WERI-Rb-1 (cell line): ENCODE measurements at regions not wholly inside any gene's neighbourhood (a gene's known extent, or its start where the extent isn't known, plus 50 kb on each side); places are given as distances from the start of the nearest gene placed in this dataset.

Experiments used
- DNase-seq: peaks from one replicate; pipeline ENCODE4 v3.0.0-alpha.2; 2020
- H3K27ac ChIP-seq: fragments of 250-450 bp; sonication (Bioruptor Pico); 2 replicates; pipeline ENCODE4 v1.5.1; 2020; ENCODE audit warnings: mild to moderate bottlenecking, moderate library complexity
- H3K27me3 ChIP-seq: fragments of 250-450 bp; sonication (Bioruptor Pico); 2 replicates; pipeline ENCODE4 v1.5.1; 2021; ENCODE audit warnings: mild to moderate bottlenecking, low read depth, moderate library complexity; ENCODE audit not compliant: insufficient read depth, severe bottlenecking
- H3K36me3 ChIP-seq: fragments of 250-450 bp; sonication (Bioruptor Pico); 2 replicates; pipeline ENCODE4 v1.5.1; 2020; ENCODE audit warnings: mild to moderate bottlenecking, moderate library complexity
- H3K4me3 ChIP-seq: 2 replicates; pipeline ENCODE4 v1.5.1; 2011; ENCODE audit warnings: low read depth, mild to moderate bottlenecking, control low read depth, low read length
- H3K9me3 ChIP-seq: fragments of 250-450 bp; sonication (Bioruptor Pico); 2 replicates; pipeline ENCODE4 v1.5.1; 2021; ENCODE audit warnings: mild to moderate bottlenecking, moderate library complexity; ENCODE audit not compliant: severe bottlenecking
- TF ChIP-seq, protein P1 (sequence below): IDR thresholded peaks from 2 replicates; pipeline ENCODE4 v1.5.1; 2011; ENCODE audit warnings: low read depth, mild to moderate bottlenecking, control low read depth, inconsistent platforms, low read length

- H3K27ac ChIP-seq, result no peak overlapping the region
- TF ChIP-seq, protein P1, sequence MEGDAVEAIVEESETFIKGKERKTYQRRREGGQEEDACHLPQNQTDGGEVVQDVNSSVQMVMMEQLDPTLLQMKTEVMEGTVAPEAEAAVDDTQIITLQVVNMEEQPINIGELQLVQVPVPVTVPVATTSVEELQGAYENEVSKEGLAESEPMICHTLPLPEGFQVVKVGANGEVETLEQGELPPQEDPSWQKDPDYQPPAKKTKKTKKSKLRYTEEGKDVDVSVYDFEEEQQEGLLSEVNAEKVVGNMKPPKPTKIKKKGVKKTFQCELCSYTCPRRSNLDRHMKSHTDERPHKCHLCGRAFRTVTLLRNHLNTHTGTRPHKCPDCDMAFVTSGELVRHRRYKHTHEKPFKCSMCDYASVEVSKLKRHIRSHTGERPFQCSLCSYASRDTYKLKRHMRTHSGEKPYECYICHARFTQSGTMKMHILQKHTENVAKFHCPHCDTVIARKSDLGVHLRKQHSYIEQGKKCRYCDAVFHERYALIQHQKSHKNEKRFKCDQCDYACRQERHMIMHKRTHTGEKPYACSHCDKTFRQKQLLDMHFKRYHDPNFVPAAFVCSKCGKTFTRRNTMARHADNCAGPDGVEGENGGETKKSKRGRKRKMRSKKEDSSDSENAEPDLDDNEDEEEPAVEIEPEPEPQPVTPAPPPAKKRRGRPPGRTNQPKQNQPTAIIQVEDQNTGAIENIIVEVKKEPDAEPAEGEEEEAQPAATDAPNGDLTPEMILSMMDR, result no peak
- H3K9me3 ChIP-seq, result no peaks in the 10 kb centered on the region
- H3K27me3 ChIP-seq, result peaks cover 74% of the 10 kb centered on the region
- H3K4me3 ChIP-seq, result no peak overlapping the region
- DNase-seq, result no peak
- H3K36me3 ChIP-seq, result no peaks in the 10 kb centered on the region
These were observed 90.2 kb upstream of the RUNX1 start for GRCh38 chr21:35139382-35139715.

- Histone ChIP-seq H3K27me3 (peaks cover 74% of the 10 kb centered on the region), H3K9me3 (no peaks in the 10 kb centered on the region), H3K27ac (no peak overlapping the region), H3K36me3 (no peaks in the 10 kb centered on the region), H3K4me3 (no peak overlapping the region)
- TF ChIP-seq, protein P1, result no peak
- no peak for DNase-seq
These were observed 89.7 kb upstream of the RUNX1 start for GRCh38 chr21:35138665-35139381.

DNA sequence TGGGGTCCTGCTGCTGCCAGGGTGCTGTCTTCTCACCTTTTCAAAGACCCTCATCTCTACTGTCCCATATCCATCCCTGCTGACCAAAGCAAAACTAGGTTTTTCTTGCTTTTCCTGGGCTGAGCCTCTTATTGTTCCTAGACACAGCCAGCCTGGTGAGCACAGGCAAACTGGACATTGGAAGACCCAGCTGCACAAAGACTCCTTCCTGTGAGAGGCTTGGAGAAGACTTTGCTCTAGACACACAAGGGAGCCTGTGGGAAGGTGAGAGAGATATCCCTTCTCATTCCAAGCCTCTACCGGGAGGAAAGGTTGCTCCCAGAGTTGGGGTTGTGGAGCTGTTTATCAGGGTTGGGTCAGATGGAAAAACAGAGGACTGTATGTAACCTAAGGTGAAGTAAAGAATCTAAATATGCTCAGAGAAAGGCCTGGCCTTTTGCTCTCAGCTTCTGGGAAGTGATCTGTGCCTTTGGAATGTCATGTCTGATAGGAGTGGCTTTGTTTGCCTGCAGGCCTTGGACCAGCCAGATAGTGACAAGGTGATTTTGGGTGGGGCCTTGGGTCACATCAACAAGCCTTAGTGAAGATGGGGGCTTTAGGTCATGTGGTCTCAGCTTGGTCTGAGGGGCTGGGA is 87.6 kb upstream of the RUNX1 start:
- DNase-seq, result no peak
- H3K27me3 ChIP-seq, result peaks cover 84% of the 10 kb centered on the region

DNA sequence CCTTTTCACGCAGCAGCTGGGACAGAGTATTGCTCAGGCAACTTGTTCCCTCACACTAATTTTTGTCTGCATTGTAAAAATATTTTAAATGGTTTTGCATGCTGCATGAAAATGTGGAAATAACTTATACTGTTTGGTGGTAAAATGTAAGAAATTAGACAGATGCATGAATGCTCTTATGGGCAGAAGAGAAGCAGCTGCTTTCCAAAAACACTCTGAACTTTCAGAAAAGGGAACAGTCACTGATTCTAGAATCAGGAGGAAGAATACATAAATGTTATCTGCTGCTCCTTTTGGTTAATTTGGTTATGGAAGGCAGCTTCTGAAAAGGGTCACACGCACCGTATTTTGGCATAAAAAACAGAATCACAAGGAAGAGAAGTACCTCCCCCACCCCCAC is 87.0 kb upstream of the RUNX1 start:
- DNase-seq, result no peak
- Histone ChIP-seq H3K36me3 (no peaks in the 10 kb centered on the region), H3K9me3 (no peaks in the 10 kb centered on the region), H3K27me3 (peaks cover 84% of the 10 kb centered on the region), H3K27ac (no peak overlapping the region), H3K4me3 (no peak overlapping the region)
- TF ChIP-seq, protein P1, result no peak

More for the DNA sequence above, 87.6 kb upstream of the RUNX1 start:
- H3K4me3 ChIP-seq, result no peak overlapping the region
- no peaks in the 10 kb centered on the region for H3K36me3 ChIP-seq
- H3K27ac ChIP-seq, result no peak overlapping the region
- TF ChIP-seq, protein P1, result no peak
- no peaks in the 10 kb centered on the region for H3K9me3 ChIP-seq

- DNase-seq, result no peak
- H3K4me3 ChIP-seq, result no peak overlapping the region
- peaks cover 84% of the 10 kb centered on the region for H3K27me3 ChIP-seq
- H3K27ac ChIP-seq, result no peak overlapping the region
- H3K36me3 ChIP-seq, result no peaks in the 10 kb centered on the region
- no peaks in the 10 kb centered on the region for H3K9me3 ChIP-seq
- TF ChIP-seq, protein P1, result no peak
These were observed 86.4 kb upstream of the RUNX1 start for GRCh38 chr21:35135481-35135880.
